Smooth muscle cell (in vitro differentiated cells): ENCODE measurements at regions not wholly inside any gene's neighbourhood (a gene's known extent, or its start where the extent isn't known, plus 50 kb on each side); places are given as distances from the start of the nearest gene placed in this dataset.

Source experiments
- DNase-seq: peaks from one replicate; lab custom pipeline; 2025; ENCODE audit not compliant: unreplicated experiment; lab: John Stamatoyannopoulos, UW
- H2AFZ ChIP-seq: fragments of 200-600 bp; sonication (generic); 2 replicates; pipeline ENCODE4 v1.6.0; 2016; ENCODE audit warnings: antibody characterized with exemption, low read depth, mild to moderate bottlenecking
- H3F3A ChIP-seq: fragments of 200-600 bp; sonication (generic); 2 replicates; pipeline ENCODE4 v1.6.0; 2017; ENCODE audit warnings: antibody characterized with exemption, low read depth
- H3K27ac ChIP-seq: fragments of 200-600 bp; sonication (generic); 2 replicates; pipeline ENCODE4 v1.5.1; 2016; ENCODE audit warnings: low read depth, mild to moderate bottlenecking
- H3K27me3 ChIP-seq: fragments of 200-600 bp; sonication (generic); 2 replicates; pipeline ENCODE4 v1.6.1; 2016; ENCODE audit warnings: low read depth, mild to moderate bottlenecking
- H3K36me3 ChIP-seq: fragments of 200-600 bp; sonication (generic); 2 replicates; pipeline ENCODE4 v1.5.1; 2016; ENCODE audit warnings: low read depth
- H3K4me1 ChIP-seq: fragments of 200-600 bp; sonication (generic); 2 replicates; pipeline ENCODE4 v1.5.1; 2016; ENCODE audit warnings: low read depth
- H3K4me2 ChIP-seq: fragments of 200-600 bp; sonication (generic); 2 replicates; pipeline ENCODE4 v1.6.0; 2016; ENCODE audit warnings: mild to moderate bottlenecking
- H3K4me3 ChIP-seq: fragments of 200-600 bp; sonication (generic); 2 replicates; pipeline ENCODE4 v1.5.1; 2016; ENCODE audit warnings: mild to moderate bottlenecking
- H3K79me2 ChIP-seq: fragments of 200-600 bp; sonication (generic); 2 replicates; pipeline ENCODE4 v1.6.0; 2016; ENCODE audit warnings: low read depth, mild to moderate bottlenecking
- H3K9ac ChIP-seq: fragments of 200-600 bp; sonication (generic); 2 replicates; pipeline ENCODE4 v1.6.0; 2016; ENCODE audit warnings: low read depth
- H3K9me3 ChIP-seq: fragments of 200-600 bp; sonication (generic); replicated peaks from 2 replicates; pipeline ENCODE4 v1.5.1; 2016; ENCODE audit warnings: low read depth
- H4K20me1 ChIP-seq: fragments of 200-600 bp; sonication (generic); 2 replicates; pipeline ENCODE4 v1.6.0; 2016; ENCODE audit warnings: low read depth
- WGBS: methylation state at CpG from one replicate; pipeline ENCODE4 v1.1.7; 2016; ENCODE audit warnings: low lambda C conversion rate; 5-methylcytosine and 5-hydroxymethylcytosine counted together
- TF ChIP-seq, protein P1 (sequence below): fragments of 200-600 bp; sonication (generic); IDR thresholded peaks from 2 replicates; pipeline ENCODE4 v1.5.1; 2017; ENCODE audit warnings: borderline replicate concordance, mild to moderate bottlenecking, antibody characterized with exemption; ENCODE audit not compliant: insufficient read depth, poor library complexity, severe bottlenecking

DNA sequence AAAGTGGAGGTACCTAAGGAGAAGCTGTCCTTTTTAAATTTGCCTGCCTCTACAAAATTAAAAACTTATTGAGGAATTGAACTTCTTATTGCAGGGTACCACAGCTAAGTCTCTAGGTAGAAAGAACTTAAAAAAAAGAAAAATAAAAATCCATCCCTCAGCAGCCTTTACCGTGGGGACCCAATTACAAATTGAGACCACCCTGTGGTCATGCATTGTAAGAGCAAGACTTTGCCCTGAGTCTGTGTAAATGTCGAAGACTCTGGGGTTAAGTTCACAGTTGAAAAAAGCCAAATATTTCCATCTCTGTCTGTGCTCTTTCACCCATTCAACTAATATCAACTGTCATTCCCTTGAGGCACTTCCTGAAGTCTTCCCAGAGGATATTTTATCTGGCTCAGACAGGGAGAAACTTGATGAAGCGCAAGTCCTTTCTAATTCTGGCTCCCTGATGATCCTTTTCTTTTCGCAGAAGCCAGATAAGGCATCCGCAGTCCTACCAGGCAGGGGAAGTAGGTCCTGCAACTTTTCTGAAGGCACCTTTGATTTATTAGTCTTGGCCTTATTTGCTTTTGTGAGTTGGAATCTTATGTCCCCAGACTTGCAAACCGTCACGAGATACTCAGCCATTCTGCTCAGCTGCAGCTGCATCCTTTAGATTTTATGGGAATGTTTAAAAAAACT lies 323.8 kb upstream of the WWC1 start:
- Histone ChIP-seq H3K4me3 (peak overlapping the region; percentile 5), H3K27me3 (no peaks in the 10 kb centered on the region), H3F3A (peaks cover 7% of the 10 kb centered on the region), H4K20me1 (no peaks in the 10 kb centered on the region), H2AFZ (peak overlapping the region; percentile 77), H3K4me2 (peak overlapping the region; percentile 74), H3K27ac (peak overlapping the region; percentile 23), H3K9me3 (no peaks in the 10 kb centered on the region), H3K9ac (no peak overlapping the region), H3K4me1 (peaks cover 11% of the 10 kb centered on the region), H3K36me3 (no peaks in the 10 kb centered on the region), H3K79me2 (no peaks in the 10 kb centered on the region)
- TF ChIP-seq, protein P1, sequence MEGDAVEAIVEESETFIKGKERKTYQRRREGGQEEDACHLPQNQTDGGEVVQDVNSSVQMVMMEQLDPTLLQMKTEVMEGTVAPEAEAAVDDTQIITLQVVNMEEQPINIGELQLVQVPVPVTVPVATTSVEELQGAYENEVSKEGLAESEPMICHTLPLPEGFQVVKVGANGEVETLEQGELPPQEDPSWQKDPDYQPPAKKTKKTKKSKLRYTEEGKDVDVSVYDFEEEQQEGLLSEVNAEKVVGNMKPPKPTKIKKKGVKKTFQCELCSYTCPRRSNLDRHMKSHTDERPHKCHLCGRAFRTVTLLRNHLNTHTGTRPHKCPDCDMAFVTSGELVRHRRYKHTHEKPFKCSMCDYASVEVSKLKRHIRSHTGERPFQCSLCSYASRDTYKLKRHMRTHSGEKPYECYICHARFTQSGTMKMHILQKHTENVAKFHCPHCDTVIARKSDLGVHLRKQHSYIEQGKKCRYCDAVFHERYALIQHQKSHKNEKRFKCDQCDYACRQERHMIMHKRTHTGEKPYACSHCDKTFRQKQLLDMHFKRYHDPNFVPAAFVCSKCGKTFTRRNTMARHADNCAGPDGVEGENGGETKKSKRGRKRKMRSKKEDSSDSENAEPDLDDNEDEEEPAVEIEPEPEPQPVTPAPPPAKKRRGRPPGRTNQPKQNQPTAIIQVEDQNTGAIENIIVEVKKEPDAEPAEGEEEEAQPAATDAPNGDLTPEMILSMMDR, result no peak
- 10% methylated on average over 7 of the region's 7 CpGs for WGBS
- no peak for DNase-seq

DNA sequence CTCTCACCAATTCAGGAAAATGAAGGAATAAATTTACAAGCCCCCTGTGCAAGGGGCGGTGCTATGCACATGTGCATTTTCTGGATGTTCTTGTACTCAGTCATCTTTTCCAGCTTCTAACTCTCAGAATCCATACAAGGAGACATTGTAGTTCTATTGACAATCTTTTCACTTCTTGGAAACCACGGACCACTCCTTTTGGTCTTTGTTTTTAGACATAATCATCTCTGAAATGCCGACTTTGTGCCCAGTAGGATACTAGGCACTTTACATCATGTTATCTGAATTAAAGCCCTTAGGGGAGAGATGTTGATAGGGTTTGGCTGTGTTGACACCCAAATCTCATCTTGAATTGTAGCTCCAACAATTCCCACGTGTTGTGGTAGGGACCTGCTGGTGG lies 322.6 kb upstream of the WWC1 start:
- 66% methylated on average over 4 of the region's 4 CpGs for WGBS
- H3K9ac ChIP-seq, result no peak overlapping the region
- H4K20me1 ChIP-seq, result no peaks in the 10 kb centered on the region
- no peaks in the 10 kb centered on the region for H3K36me3 ChIP-seq
- no peak overlapping the region for H3K4me2 ChIP-seq
- no peak for DNase-seq
- peaks cover 11% of the 10 kb centered on the region for H3K4me1 ChIP-seq
- TF ChIP-seq, protein P1, result no peak
- no peaks in the 10 kb centered on the region for H3K79me2 ChIP-seq
- H3K9me3 ChIP-seq, result no peaks in the 10 kb centered on the region
- H3K27me3 ChIP-seq, result no peaks in the 10 kb centered on the region
- peaks cover 7% of the 10 kb centered on the region for H3F3A ChIP-seq
- H3K27ac ChIP-seq, result no peak overlapping the region
- H3K4me3 ChIP-seq, result no peak overlapping the region
- no peak overlapping the region for H2AFZ ChIP-seq

DNA sequence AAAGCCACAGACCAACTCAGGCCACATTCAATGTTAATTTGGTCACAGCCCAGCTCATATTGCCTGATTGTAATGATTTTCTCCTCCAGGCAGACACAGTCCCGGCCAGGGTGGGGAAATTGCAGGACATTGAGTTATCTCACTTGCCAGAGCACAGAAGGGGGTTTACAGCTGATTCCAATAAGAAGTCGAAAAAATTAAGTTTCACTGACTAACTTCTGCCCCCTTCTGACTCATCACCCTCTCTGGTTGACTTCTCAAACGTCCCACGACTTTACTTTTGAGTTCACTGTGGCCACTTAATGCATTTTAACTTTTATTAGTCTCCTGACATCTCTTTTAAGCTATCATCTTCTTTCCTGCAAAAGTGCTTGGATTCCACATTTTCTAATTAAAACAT lies 321.4 kb upstream of the WWC1 start:
- DNase-seq, result no peak
- no peak overlapping the region for H3K9ac ChIP-seq
- peaks cover 8% of the 10 kb centered on the region for H3K4me1 ChIP-seq
- no peaks in the 10 kb centered on the region for H4K20me1 ChIP-seq
- no peaks in the 10 kb centered on the region for H3K9me3 ChIP-seq
- H2AFZ ChIP-seq, result no peak overlapping the region
- H3F3A ChIP-seq, result peaks cover 7% of the 10 kb centered on the region
- no peaks in the 10 kb centered on the region for H3K27me3 ChIP-seq
- TF ChIP-seq, protein P1, result no peak
- peak overlapping the region; percentile 34 for H3K4me2 ChIP-seq
- peak overlapping the region; percentile 7 for H3K27ac ChIP-seq
- WGBS, result 11% methylated on average over 4 of the region's 4 CpGs
- no peak overlapping the region for H3K4me3 ChIP-seq
- H3K36me3 ChIP-seq, result no peaks in the 10 kb centered on the region
- no peaks in the 10 kb centered on the region for H3K79me2 ChIP-seq

- Histone ChIP-seq H3K4me1 (peaks cover 8% of the 10 kb centered on the region), H4K20me1 (no peaks in the 10 kb centered on the region), H3K9ac (no peak overlapping the region), H3K4me2 (no peak overlapping the region), H3K79me2 (no peaks in the 10 kb centered on the region), H3K27ac (no peak overlapping the region), H3F3A (peaks cover 7% of the 10 kb centered on the region), H3K9me3 (no peaks in the 10 kb centered on the region), H2AFZ (no peak overlapping the region), H3K27me3 (no peaks in the 10 kb centered on the region), H3K36me3 (no peaks in the 10 kb centered on the region), H3K4me3 (no peak overlapping the region)
- TF ChIP-seq, protein P1, result no peak
- WGBS, result 53% methylated on average over 3 of the region's 3 CpGs
- DNase-seq, result no peak
Observed at GRCh38 chr5:167971706-167972105, 319.7 kb upstream of the WWC1 start.
